OCI-LY1 (cell line): ENCODE measurements at regions not wholly inside any gene's neighbourhood (a gene's known extent, or its start where the extent isn't known, plus 50 kb on each side); places are given as distances from the start of the nearest gene placed in this dataset.

Experiments
- H2AFZ ChIP-seq: fragments of 200-600 bp; sonication (generic), shearing (Covaris generic); 2 replicates; pipeline ENCODE4 v1.6.0; 2014; ENCODE audit warnings: antibody characterized with exemption, mild to moderate bottlenecking, low read length
- H3F3A ChIP-seq: fragments of 200-600 bp; sonication (generic), shearing (Covaris generic); 2 replicates; pipeline ENCODE4 v1.6.0; 2014; ENCODE audit warnings: mild to moderate bottlenecking, antibody characterized with exemption, low read length, moderate library complexity; ENCODE audit not compliant: insufficient read depth
- H3K27ac ChIP-seq: fragments of 200-600 bp; sonication (generic); 2 replicates; pipeline ENCODE4 v1.5.1; 2014; ENCODE audit warnings: low read length, mixed run types, mild to moderate bottlenecking, low read depth; ENCODE audit not compliant: poor library complexity, severe bottlenecking
- H3K27me3 ChIP-seq: fragments of 200-600 bp; sonication (generic); 2 replicates; pipeline ENCODE4 v1.6.0; 2014; ENCODE audit warnings: antibody characterized with exemption, mild to moderate bottlenecking, low read length, moderate library complexity; ENCODE audit not compliant: insufficient read depth
- H3K36me3 ChIP-seq: fragments of 200-600 bp; sonication (generic); 2 replicates; pipeline ENCODE4 v1.6.1; 2014; ENCODE audit warnings: mild to moderate bottlenecking, antibody characterized with exemption, low read length, moderate library complexity, mixed read lengths; ENCODE audit not compliant: insufficient read depth
- H3K4me1 ChIP-seq: fragments of 200-600 bp; sonication (generic); 2 replicates; pipeline ENCODE4 v1.5.1; 2014; ENCODE audit warnings: mild to moderate bottlenecking, low read length, moderate library complexity; ENCODE audit not compliant: insufficient read depth, severe bottlenecking
- H3K4me2 ChIP-seq: fragments of 200-600 bp; sonication (generic), shearing (Covaris generic); 2 replicates; pipeline ENCODE4 v1.6.1; 2014; ENCODE audit warnings: low read length
- H3K4me3 ChIP-seq: fragments of 200-600 bp; sonication (generic); 2 replicates; pipeline ENCODE4 v1.5.1; 2014; ENCODE audit warnings: low read length, low read depth, mild to moderate bottlenecking, mixed read lengths; ENCODE audit not compliant: poor library complexity, severe bottlenecking
- H3K79me2 ChIP-seq: fragments of 200-600 bp; shearing (Covaris generic); 2 replicates; pipeline ENCODE4 v1.6.1; 2016; ENCODE audit warnings: mixed run types, low read length, mixed read lengths; ENCODE audit not compliant: insufficient read depth
- H3K9ac ChIP-seq: fragments of 200-600 bp; sonication (generic), shearing (Covaris generic); 2 replicates; pipeline ENCODE4 v1.6.1; 2014; ENCODE audit warnings: mild to moderate bottlenecking, low read length, mixed read lengths
- H3K9me2 ChIP-seq: fragments of 200-600 bp; sonication (generic), shearing (Covaris generic); 2 replicates; pipeline ENCODE4 v1.6.1; 2014; ENCODE audit warnings: low read depth, mild to moderate bottlenecking, low read length, mixed read lengths
- H3K9me3 ChIP-seq: fragments of 200-600 bp; shearing (Covaris generic); 2 replicates; pipeline ENCODE4 v1.6.1; 2014; ENCODE audit warnings: low read length, mixed read lengths
- H4K20me1 ChIP-seq: fragments of 200-600 bp; sonication (generic), shearing (Covaris generic); 2 replicates; pipeline ENCODE4 v1.6.0; 2016; ENCODE audit warnings: mild to moderate bottlenecking, low read length; ENCODE audit not compliant: insufficient read depth
- EZH2 ChIP-seq: fragments of 200-600 bp; sonication (generic), shearing (Covaris generic); IDR thresholded peaks from 2 replicates; pipeline ENCODE4 v1.8.0; 2017; ENCODE audit warnings: borderline replicate concordance, mixed run types, mild to moderate bottlenecking, antibody characterized with exemption, low read length, moderate library complexity, mixed read lengths
- TF ChIP-seq, protein P1 (sequence below): fragments of 200-600 bp; sonication (generic), shearing (Covaris generic); IDR thresholded peaks from 2 replicates; pipeline ENCODE4 v1.5.1; 2017; ENCODE audit warnings: mild to moderate bottlenecking, antibody characterized with exemption, low read length, moderate library complexity, mixed read lengths

DNA sequence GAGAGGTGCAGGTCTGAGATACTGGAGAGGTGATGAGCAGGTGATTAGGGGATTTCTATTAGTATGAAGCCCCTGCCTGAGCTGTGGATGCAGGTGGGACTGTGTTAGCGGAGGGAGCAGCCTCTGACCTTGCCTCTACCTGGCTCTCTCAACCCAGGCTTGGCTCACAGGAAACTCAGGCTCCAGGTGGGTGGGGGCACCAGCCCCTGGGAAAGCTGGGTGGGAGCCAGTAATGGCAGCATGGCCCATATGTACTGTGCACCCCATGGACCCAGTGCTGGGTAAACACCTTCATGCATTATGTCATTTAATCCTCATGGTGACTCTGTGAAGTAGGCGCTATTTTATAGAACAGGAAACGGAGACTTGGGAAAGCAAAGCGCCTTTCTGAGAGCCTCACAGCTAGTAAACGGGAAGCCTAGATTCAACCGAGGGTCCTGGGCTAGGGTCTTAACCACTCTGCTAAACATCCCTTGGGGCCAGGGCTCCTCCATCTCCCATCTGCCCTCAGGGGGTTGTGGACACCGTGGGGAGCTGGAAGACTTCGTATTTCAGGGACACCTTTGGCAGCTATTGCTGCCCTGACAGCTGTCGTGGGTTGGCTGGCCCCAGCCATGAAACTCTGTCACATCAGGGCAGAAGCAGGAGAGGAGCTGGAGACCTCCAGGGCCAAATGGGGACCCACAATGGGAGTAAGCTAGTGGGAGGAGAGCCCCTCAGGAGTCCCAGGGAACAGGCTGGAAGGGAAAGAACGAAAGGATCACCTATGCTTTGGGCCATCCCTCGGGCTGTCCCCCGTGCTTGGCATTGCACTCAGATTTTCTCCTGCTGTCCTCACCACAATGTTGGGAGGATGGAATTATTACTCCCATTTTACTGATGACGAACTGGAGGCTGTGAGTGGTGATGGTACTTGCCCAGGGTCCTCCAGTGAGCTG is 59.6 kb upstream of the CSF3R start:
- Histone ChIP-seq H3K36me3 (no peaks in the 10 kb centered on the region), H3K9ac (no peak overlapping the region), H3K4me1 (no peaks in the 10 kb centered on the region), H3K4me2 (no peak overlapping the region), H4K20me1 (no peaks in the 10 kb centered on the region), H3F3A (no peaks in the 10 kb centered on the region), H3K4me3 (no peak overlapping the region), H3K27me3 (no peaks in the 10 kb centered on the region), H3K79me2 (no peaks in the 10 kb centered on the region), H3K9me2 (no peaks in the 10 kb centered on the region), H2AFZ (no peak overlapping the region), H3K9me3 (no peaks in the 10 kb centered on the region), H3K27ac (no peak overlapping the region)
- TF ChIP-seq, protein P1, sequence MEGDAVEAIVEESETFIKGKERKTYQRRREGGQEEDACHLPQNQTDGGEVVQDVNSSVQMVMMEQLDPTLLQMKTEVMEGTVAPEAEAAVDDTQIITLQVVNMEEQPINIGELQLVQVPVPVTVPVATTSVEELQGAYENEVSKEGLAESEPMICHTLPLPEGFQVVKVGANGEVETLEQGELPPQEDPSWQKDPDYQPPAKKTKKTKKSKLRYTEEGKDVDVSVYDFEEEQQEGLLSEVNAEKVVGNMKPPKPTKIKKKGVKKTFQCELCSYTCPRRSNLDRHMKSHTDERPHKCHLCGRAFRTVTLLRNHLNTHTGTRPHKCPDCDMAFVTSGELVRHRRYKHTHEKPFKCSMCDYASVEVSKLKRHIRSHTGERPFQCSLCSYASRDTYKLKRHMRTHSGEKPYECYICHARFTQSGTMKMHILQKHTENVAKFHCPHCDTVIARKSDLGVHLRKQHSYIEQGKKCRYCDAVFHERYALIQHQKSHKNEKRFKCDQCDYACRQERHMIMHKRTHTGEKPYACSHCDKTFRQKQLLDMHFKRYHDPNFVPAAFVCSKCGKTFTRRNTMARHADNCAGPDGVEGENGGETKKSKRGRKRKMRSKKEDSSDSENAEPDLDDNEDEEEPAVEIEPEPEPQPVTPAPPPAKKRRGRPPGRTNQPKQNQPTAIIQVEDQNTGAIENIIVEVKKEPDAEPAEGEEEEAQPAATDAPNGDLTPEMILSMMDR = no peak

DNA sequence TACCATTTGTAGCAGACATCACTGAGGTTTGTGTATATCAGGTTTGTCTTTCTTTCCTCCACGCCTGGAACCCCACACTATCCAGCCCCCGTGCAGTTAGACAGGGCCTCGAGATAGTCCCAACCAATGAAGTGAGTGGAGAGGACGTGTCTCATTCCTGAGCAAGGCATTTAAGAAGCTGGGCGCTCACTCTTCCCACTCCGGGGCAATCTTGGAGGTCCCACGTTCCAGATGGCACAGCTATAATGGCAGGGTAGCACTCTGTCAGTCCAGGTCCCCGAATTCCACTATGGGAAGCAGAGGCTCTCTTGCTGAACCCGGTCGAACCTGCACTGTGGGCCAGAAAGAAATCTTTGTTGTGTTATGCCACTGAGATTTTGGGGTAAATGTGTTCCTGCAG is 57.3 kb upstream of the CSF3R start:
- no peaks in the 10 kb centered on the region for H3K9me3 ChIP-seq
- no peaks in the 10 kb centered on the region for H3K27me3 ChIP-seq
- H3K9ac ChIP-seq = no peak overlapping the region
- H3F3A ChIP-seq = no peaks in the 10 kb centered on the region
- H3K27ac ChIP-seq = no peak overlapping the region
- no peaks in the 10 kb centered on the region for H4K20me1 ChIP-seq
- no peaks in the 10 kb centered on the region for H3K36me3 ChIP-seq
- no peaks in the 10 kb centered on the region for H3K79me2 ChIP-seq
- H3K4me3 ChIP-seq = no peak overlapping the region
- H3K9me2 ChIP-seq = no peaks in the 10 kb centered on the region
- no peak overlapping the region for H3K4me2 ChIP-seq
- H3K4me1 ChIP-seq = no peaks in the 10 kb centered on the region
- no peak for TF ChIP-seq EZH2
- TF ChIP-seq, protein P1 = no peak
- H2AFZ ChIP-seq = no peak overlapping the region

DNA sequence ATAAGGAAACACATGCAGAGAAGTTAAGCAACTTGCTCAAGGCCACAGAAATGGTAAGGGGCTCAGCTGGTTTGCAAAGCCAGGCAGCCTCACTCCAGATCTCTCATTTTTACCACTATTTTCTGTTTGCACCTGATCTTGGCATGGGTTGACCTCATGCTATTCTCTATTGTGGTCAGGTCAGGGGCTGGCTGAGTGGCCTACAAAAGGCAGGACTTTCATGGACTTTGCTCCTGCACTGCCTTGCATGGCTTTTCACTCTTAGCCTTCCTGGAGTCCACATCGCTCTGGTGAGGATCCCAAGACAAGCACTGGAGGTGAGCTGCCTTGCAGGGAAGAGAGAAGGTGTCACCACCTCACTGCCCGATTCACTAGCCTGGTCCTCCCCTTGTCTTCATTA is 56.8 kb upstream of the CSF3R start:
- H3K36me3 ChIP-seq = no peaks in the 10 kb centered on the region
- no peak overlapping the region for H3K27ac ChIP-seq
- no peaks in the 10 kb centered on the region for H3K4me1 ChIP-seq
- H4K20me1 ChIP-seq = no peaks in the 10 kb centered on the region
- H3K9me3 ChIP-seq = no peaks in the 10 kb centered on the region
- no peaks in the 10 kb centered on the region for H3K9me2 ChIP-seq
- H3F3A ChIP-seq = no peaks in the 10 kb centered on the region
- TF ChIP-seq EZH2 = no peak
- TF ChIP-seq, protein P1 = no peak
- no peak overlapping the region for H3K4me2 ChIP-seq
- H3K9ac ChIP-seq = no peak overlapping the region
- H2AFZ ChIP-seq = no peak overlapping the region
- H3K4me3 ChIP-seq = no peak overlapping the region
- no peaks in the 10 kb centered on the region for H3K79me2 ChIP-seq
- no peaks in the 10 kb centered on the region for H3K27me3 ChIP-seq
